ENCODE measurements at regions not wholly inside any gene's neighbourhood (a gene's known extent, or its start where the extent isn't known, plus 50 kb on each side); places are given as distances from the start of the nearest gene placed in this dataset.

DNA sequence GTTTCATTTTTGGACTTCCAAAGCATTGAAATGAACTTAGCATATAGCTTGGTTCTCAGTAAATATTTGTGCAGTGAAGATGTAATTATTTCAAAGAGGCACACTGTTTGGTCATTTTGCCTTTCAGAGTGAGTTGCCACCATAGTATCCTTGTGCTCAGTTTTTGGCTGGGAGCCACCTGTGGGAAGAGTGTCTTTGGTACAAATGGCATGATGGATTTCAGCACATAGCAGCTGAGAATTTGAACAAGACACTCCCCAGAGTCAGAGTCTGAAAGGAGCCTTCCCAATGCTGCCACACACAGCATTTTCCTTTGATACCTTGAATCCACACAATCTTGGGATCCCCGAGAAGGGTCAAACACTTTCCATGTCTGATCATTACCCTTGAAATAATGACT, 897.2 kb upstream of the ARPP21 start:
- H3K4me1 ChIP-seq: no peaks in the 10 kb centered on the region
- WGBS, 2 donors: 67 to 74% methylated on average over 1 of the region's 1 CpG

GRCh38 chr3:34758630-34759261, 880.6 kb upstream of the ARPP21 start:
- 85% methylated on average over 9 of the region's 9 CpGs for WGBS, 2 donors
- Histone ChIP-seq H3K27ac (no peak overlapping the region), H3K4me1 (no peaks in the 10 kb centered on the region), H3K36me3 (no peaks in the 10 kb centered on the region), H3K4me3 (no peak overlapping the region), H3K9me3 (peaks cover 0 to 13% (median 0%) of the 10 kb centered on the region in 4 donors), H3K27me3 (no peaks in the 10 kb centered on the region)
- no peak for TF ChIP-seq CTCF (IDR thresholded peaks at IDR 0.05)
- TF ChIP-seq POLR2A (IDR thresholded peaks at IDR 0.05): no peak
- TF ChIP-seq EP300 (IDR thresholded peaks at IDR 0.05): no peak
- no peak for DNase-seq (ENCODE audit: low spot score in 2 of 2)

More for the DNA sequence above, 897.2 kb upstream of the ARPP21 start:
- Histone ChIP-seq H3K4me3 (no peak overlapping the region), H3K27me3 (no peaks in the 10 kb centered on the region), H3K36me3 (no peaks in the 10 kb centered on the region), H3K9me3 (no peaks in the 10 kb centered on the region), H3K27ac (no peak overlapping the region)
- no peak for DNase-seq (ENCODE audit: low spot score in 2 of 2)
- TF ChIP-seq EP300 (IDR thresholded peaks at IDR 0.05) (no peak), CTCF (IDR thresholded peaks at IDR 0.05) (no peak), POLR2A (IDR thresholded peaks at IDR 0.05) (no peak)

- DNase-seq (ENCODE audit: low spot score in 2 of 2): no peak
- no peaks in the 10 kb centered on the region for H3K9me3 ChIP-seq
- H3K4me3 ChIP-seq: no peak overlapping the region
- no peaks in the 10 kb centered on the region for H3K4me1 ChIP-seq
- H3K27ac ChIP-seq: no peak overlapping the region
- H3K27me3 ChIP-seq: no peaks in the 10 kb centered on the region
- WGBS, 2 donors: 64 to 72% methylated on average over 4 of the region's 4 CpGs
- TF ChIP-seq POLR2A (IDR thresholded peaks at IDR 0.05) (no peak), EP300 (IDR thresholded peaks at IDR 0.05) (no peak), CTCF (IDR thresholded peaks at IDR 0.05) (no peak)
- no peaks in the 10 kb centered on the region for H3K36me3 ChIP-seq
These were observed 861.9 kb upstream of the ARPP21 start for GRCh38 chr3:34777386-34777785.

DNA sequence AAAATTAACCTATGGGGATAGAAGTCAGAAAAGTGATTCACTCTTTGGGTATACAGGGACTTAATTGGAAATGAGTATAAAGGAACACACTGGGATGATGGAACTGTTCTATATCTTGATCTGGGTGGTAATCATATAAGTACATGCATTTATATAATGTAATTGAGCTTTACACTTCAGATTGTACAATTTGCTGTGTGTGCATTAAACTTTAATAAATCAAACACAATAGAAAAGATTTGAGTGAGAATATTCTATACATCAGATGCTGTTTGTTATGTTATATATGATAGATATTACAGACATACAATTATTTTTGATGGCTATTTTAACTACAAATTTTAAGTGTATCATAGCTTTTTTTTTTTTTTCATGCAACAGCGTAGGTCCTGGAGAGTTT, 860.2 kb upstream of the ARPP21 start:
- WGBS, 2 donors: 94 to 98% methylated on average over 1 of the region's 1 CpG
- DNase-seq (ENCODE audit: low spot score in 2 of 2): no peak
- no peak overlapping the region for H3K27ac ChIP-seq
- H3K9me3 ChIP-seq: no peaks in the 10 kb centered on the region
- no peaks in the 10 kb centered on the region for H3K36me3 ChIP-seq
- no peaks in the 10 kb centered on the region for H3K27me3 ChIP-seq
- TF ChIP-seq EP300 (IDR thresholded peaks at IDR 0.05) (no peak), POLR2A (IDR thresholded peaks at IDR 0.05) (no peak), CTCF (IDR thresholded peaks at IDR 0.05) (no peak)
- H3K4me1 ChIP-seq: no peaks in the 10 kb centered on the region
- H3K4me3 ChIP-seq: no peak overlapping the region

GRCh38 chr3:34780294-34780693, 859.0 kb upstream of the ARPP21 start:
- no peak for DNase-seq (ENCODE audit: low spot score in 2 of 2)
- Histone ChIP-seq H3K27ac (no peak overlapping the region), H3K27me3 (no peaks in the 10 kb centered on the region), H3K4me1 (no peaks in the 10 kb centered on the region), H3K36me3 (no peaks in the 10 kb centered on the region), H3K4me3 (no peak overlapping the region), H3K9me3 (no peaks in the 10 kb centered on the region)
- TF ChIP-seq POLR2A (IDR thresholded peaks at IDR 0.05) (no peak), EP300 (IDR thresholded peaks at IDR 0.05) (no peak), CTCF (IDR thresholded peaks at IDR 0.05) (no peak)
- 67 to 74% methylated on average over 5 of the region's 5 CpGs for WGBS, 2 donors

Data from tibial nerve (tissue), 4 donors.